Gastroesophageal sphincter (tissue), 3 donors: ENCODE measurements at regions not wholly inside any gene's neighbourhood (a gene's known extent, or its start where the extent isn't known, plus 50 kb on each side); places are given as distances from the start of the nearest gene placed in this dataset.

ENCODE experiments used
- POLR2A ChIP-seq, 2 donors: fragments of 450-650 bp; IDR thresholded peaks; one replicate each; pipeline ENCODE4 v1.6.1; 2017; ENCODE audit warnings: antibody characterized with exemption in 2 of 2, mild to moderate bottlenecking in 2 of 2, moderate library complexity in 1 of 2
- TF ChIP-seq, protein P1 (sequence below), 4 experiments: fragments of 200-600 bp in 2 of 4; fragments of 450-650 bp in 2 of 4; sonication (generic) in 1 of 4; IDR thresholded peaks; one replicate each; pipeline ENCODE4 v1.5.1; 2017 to 2019; ENCODE audit warnings: antibody characterized with exemption in 4 of 4, mild to moderate bottlenecking in 2 of 4, moderate library complexity in 2 of 4

GRCh38 chr7:12146813-12147212 lies 64.3 kb upstream of the TMEM106B start:
- no peak for TF ChIP-seq POLR2A (IDR thresholded peaks at IDR 0.05)
- TF ChIP-seq, protein P1, sequence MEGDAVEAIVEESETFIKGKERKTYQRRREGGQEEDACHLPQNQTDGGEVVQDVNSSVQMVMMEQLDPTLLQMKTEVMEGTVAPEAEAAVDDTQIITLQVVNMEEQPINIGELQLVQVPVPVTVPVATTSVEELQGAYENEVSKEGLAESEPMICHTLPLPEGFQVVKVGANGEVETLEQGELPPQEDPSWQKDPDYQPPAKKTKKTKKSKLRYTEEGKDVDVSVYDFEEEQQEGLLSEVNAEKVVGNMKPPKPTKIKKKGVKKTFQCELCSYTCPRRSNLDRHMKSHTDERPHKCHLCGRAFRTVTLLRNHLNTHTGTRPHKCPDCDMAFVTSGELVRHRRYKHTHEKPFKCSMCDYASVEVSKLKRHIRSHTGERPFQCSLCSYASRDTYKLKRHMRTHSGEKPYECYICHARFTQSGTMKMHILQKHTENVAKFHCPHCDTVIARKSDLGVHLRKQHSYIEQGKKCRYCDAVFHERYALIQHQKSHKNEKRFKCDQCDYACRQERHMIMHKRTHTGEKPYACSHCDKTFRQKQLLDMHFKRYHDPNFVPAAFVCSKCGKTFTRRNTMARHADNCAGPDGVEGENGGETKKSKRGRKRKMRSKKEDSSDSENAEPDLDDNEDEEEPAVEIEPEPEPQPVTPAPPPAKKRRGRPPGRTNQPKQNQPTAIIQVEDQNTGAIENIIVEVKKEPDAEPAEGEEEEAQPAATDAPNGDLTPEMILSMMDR (IDR thresholded peaks at IDR 0.05) = no peak
